SK-N-MC (cell line): ENCODE measurements at regions not wholly inside any gene's neighbourhood (a gene's known extent, or its start where the extent isn't known, plus 50 kb on each side); places are given as distances from the start of the nearest gene placed in this dataset.

Source experiments
- DNase-seq: peaks from one replicate; pipeline ENCODE4 v3.0.0-alpha.2; 2011; ENCODE audit warnings: low read depth, low spot score
- H3K27ac ChIP-seq: fragments of 200-600 bp; sonication (generic); 2 replicates; pipeline ENCODE4 v1.5.1; 2016; ENCODE audit warnings: mixed run types
- H3K36me3 ChIP-seq: fragments of 200-600 bp; sonication (generic); 2 replicates; pipeline ENCODE4 v1.6.1; 2017; ENCODE audit warnings: antibody characterized with exemption, low read length, mixed read lengths; ENCODE audit not compliant: insufficient read depth
- H3K4me3 ChIP-seq: fragments of 200-600 bp; sonication (generic); 2 replicates; pipeline ENCODE4 v1.5.1; 2016
- H3K9ac ChIP-seq: fragments of 200-600 bp; sonication (generic); 2 replicates; pipeline ENCODE4 v1.8.0; 2017; ENCODE audit warnings: mixed run types, mixed read lengths; ENCODE audit not compliant: insufficient read length
- H3K9me3 ChIP-seq: fragments of 200-600 bp; sonication (generic); 2 replicates; pipeline ENCODE4 v1.6.1; 2017; ENCODE audit warnings: low read depth, mild to moderate bottlenecking, antibody characterized with exemption, low read length, moderate library complexity, mixed read lengths
- EZH2 ChIP-seq: fragments of 200-600 bp; sonication (generic); IDR thresholded peaks from one replicate; pipeline ENCODE4 v1.6.1; 2017; ENCODE audit warnings: antibody characterized with exemption
- FOXP2 ChIP-seq: optimal IDR thresholded peaks from 2 replicates; pipeline ENCODE3; 2011; ENCODE audit warnings: mild to moderate bottlenecking, moderate library complexity; ENCODE audit not compliant: insufficient read depth; ENCODE audit errors: extremely low read length, control extremely low read depth
- POLR2AphosphoS5 ChIP-seq: IDR thresholded peaks from 2 replicates; pipeline ENCODE4 v1.6.1; 2012; ENCODE audit warnings: mild to moderate bottlenecking, low read depth, low read length, borderline replicate concordance

GRCh38 chr20:11144114-11144950 lies 470.5 kb upstream of the JAG1 start:
- Histone ChIP-seq H3K9me3 (no peaks in the 10 kb centered on the region), H3K9ac (no peak overlapping the region), H3K27ac (no peak overlapping the region), H3K4me3 (no peak overlapping the region), H3K36me3 (no peaks in the 10 kb centered on the region)
- TF ChIP-seq FOXP2: no peak
- no peak for TF ChIP-seq EZH2
- no peak for TF ChIP-seq POLR2AphosphoS5
- DNase-seq: no peak

GRCh38 chr20:11145616-11146015 lies 471.8 kb upstream of the JAG1 start:
- Histone ChIP-seq H3K9me3 (no peaks in the 10 kb centered on the region), H3K36me3 (no peaks in the 10 kb centered on the region), H3K9ac (no peak overlapping the region), H3K27ac (no peak overlapping the region), H3K4me3 (no peak overlapping the region)
- no peak for TF ChIP-seq FOXP2
- TF ChIP-seq EZH2: no peak
- no peak for TF ChIP-seq POLR2AphosphoS5
- no peak for DNase-seq

- H3K9ac ChIP-seq: no peak overlapping the region
- no peak overlapping the region for H3K27ac ChIP-seq
- TF ChIP-seq POLR2AphosphoS5: no peak
- TF ChIP-seq FOXP2: no peak
- no peak for TF ChIP-seq EZH2
- DNase-seq: no peak
- H3K36me3 ChIP-seq: no peaks in the 10 kb centered on the region
- H3K9me3 ChIP-seq: no peaks in the 10 kb centered on the region
- no peak overlapping the region for H3K4me3 ChIP-seq
Observed at GRCh38 chr20:11153819-11154218, 480.0 kb upstream of the JAG1 start.

GRCh38 chr20:11155156-11155756 lies 481.5 kb upstream of the JAG1 start:
- no peak overlapping the region for H3K27ac ChIP-seq
- no peak for DNase-seq

GRCh38 chr20:11156922-11157321 lies 483.1 kb upstream of the JAG1 start:
- no peak overlapping the region for H3K9ac ChIP-seq
- no peak for DNase-seq
- no peaks in the 10 kb centered on the region for H3K9me3 ChIP-seq
- no peaks in the 10 kb centered on the region for H3K36me3 ChIP-seq
- no peak overlapping the region for H3K4me3 ChIP-seq
- TF ChIP-seq POLR2AphosphoS5 (no peak), FOXP2 (no peak), EZH2 (no peak)
- H3K27ac ChIP-seq: no peak overlapping the region

More at GRCh38 chr20:11155156-11155756, 481.5 kb upstream of the JAG1 start:
- TF ChIP-seq POLR2AphosphoS5 (no peak), EZH2 (no peak), FOXP2 (no peak)
- Histone ChIP-seq H3K9me3 (no peaks in the 10 kb centered on the region), H3K4me3 (no peak overlapping the region), H3K36me3 (no peaks in the 10 kb centered on the region), H3K9ac (no peak overlapping the region)

- DNase-seq: no peak
- Histone ChIP-seq H3K27ac (no peak overlapping the region), H3K4me3 (no peak overlapping the region), H3K9me3 (no peaks in the 10 kb centered on the region), H3K9ac (no peak overlapping the region), H3K36me3 (no peaks in the 10 kb centered on the region)
- TF ChIP-seq EZH2: no peak
- no peak for TF ChIP-seq POLR2AphosphoS5
- no peak for TF ChIP-seq FOXP2
Observed at GRCh38 chr20:11158146-11158545, 484.3 kb upstream of the JAG1 start.

- no peaks in the 10 kb centered on the region for H3K36me3 ChIP-seq
- H3K9me3 ChIP-seq: no peaks in the 10 kb centered on the region
- H3K9ac ChIP-seq: no peak overlapping the region
- no peak for DNase-seq
- no peak for TF ChIP-seq POLR2AphosphoS5
- TF ChIP-seq EZH2: no peak
- no peak for TF ChIP-seq FOXP2
- no peak overlapping the region for H3K4me3 ChIP-seq
- H3K27ac ChIP-seq: no peak overlapping the region
Observed at GRCh38 chr20:11158589-11158988, 484.8 kb upstream of the JAG1 start.

- H3K27ac ChIP-seq: no peak overlapping the region
Observed at GRCh38 chr20:11159728-11160127, 485.9 kb upstream of the JAG1 start.

More at GRCh38 chr20:11159728-11160127, 485.9 kb upstream of the JAG1 start:
- no peak overlapping the region for H3K9ac ChIP-seq
- TF ChIP-seq POLR2AphosphoS5 (no peak), EZH2 (no peak)
- no peaks in the 10 kb centered on the region for H3K36me3 ChIP-seq
- no peak overlapping the region for H3K4me3 ChIP-seq
- no peaks in the 10 kb centered on the region for H3K9me3 ChIP-seq
- DNase-seq: no peak
